ENCODE measurements at regions not wholly inside any gene's neighbourhood (a gene's known extent, or its start where the extent isn't known, plus 50 kb on each side); places are given as distances from the start of the nearest gene placed in this dataset.

GRCh38 chr10:10865913-10866312 is 151.8 kb upstream of the CELF2 start:
- Histone ChIP-seq H3K9me3 (ENCODE audit: control insufficient read depth in 2 of 2, insufficient read depth in 1 of 2, low read depth in 1 of 2, low read length in 1 of 2) (no peaks in the 10 kb centered on the region), H3K4me3 (ENCODE audit: low read depth in 1 of 3, low read length in 3 of 3) (no peak overlapping the region), H3K36me3 (ENCODE audit: control insufficient read depth in 3 of 3, insufficient read depth in 2 of 3, low read depth in 1 of 3, low read length in 3 of 3) (no peaks in the 10 kb centered on the region), H3K4me1 (ENCODE audit: control insufficient read depth in 3 of 3, insufficient read depth in 2 of 3, low read depth in 1 of 3, low read length in 2 of 3) (no peaks in the 10 kb centered on the region), H3K27ac (ENCODE audit: low read depth in 1 of 3, low read length in 2 of 3) (no peak overlapping the region), H3K27me3 (ENCODE audit: control insufficient read depth in 3 of 3, insufficient read depth in 3 of 3, low read length in 3 of 3) (no peaks in the 10 kb centered on the region)
- 79 to 86% (median 83%) methylated on average over 6 of the region's 6 CpGs for WGBS, 3 donors
- FAIRE-seq (no peak), DNase-seq (no peak)

GRCh38 chr10:10869592-10869991 is 148.1 kb upstream of the CELF2 start:
- Histone ChIP-seq H3K27me3 (ENCODE audit: control insufficient read depth in 3 of 3, insufficient read depth in 3 of 3, low read length in 3 of 3) (no peaks in the 10 kb centered on the region), H3K4me1 (ENCODE audit: control insufficient read depth in 3 of 3, insufficient read depth in 2 of 3, low read depth in 1 of 3, low read length in 2 of 3) (peaks cover 0 to 5% (median 0%) of the 10 kb centered on the region in 3 donors), H3K9me3 (ENCODE audit: control insufficient read depth in 2 of 2, insufficient read depth in 1 of 2, low read depth in 1 of 2, low read length in 1 of 2) (no peaks in the 10 kb centered on the region), H3K4me3 (ENCODE audit: low read depth in 1 of 3, low read length in 3 of 3) (no peak overlapping the region), H3K27ac (ENCODE audit: low read depth in 1 of 3, low read length in 2 of 3) (no peak overlapping the region), H3K36me3 (ENCODE audit: control insufficient read depth in 3 of 3, insufficient read depth in 2 of 3, low read depth in 1 of 3, low read length in 3 of 3) (no peaks in the 10 kb centered on the region)
- WGBS, 3 donors, result 43 to 79% (median 55%) methylated on average over 4 of the region's 4 CpGs
- no peak for DNase-seq
- no peak for FAIRE-seq

GRCh38 chr10:10870523-10871241 is 147.0 kb upstream of the CELF2 start:
- H3K4me3 ChIP-seq (ENCODE audit: low read depth in 1 of 3, low read length in 3 of 3), result no peak overlapping the region
- no peaks in the 10 kb centered on the region for H3K9me3 ChIP-seq (ENCODE audit: control insufficient read depth in 2 of 2, insufficient read depth in 1 of 2, low read depth in 1 of 2, low read length in 1 of 2)
- WGBS, 3 donors, result 81 to 89% (median 88%) methylated on average over 16 of the region's 16 CpGs
- no peaks in the 10 kb centered on the region for H3K27me3 ChIP-seq (ENCODE audit: control insufficient read depth in 3 of 3, insufficient read depth in 3 of 3, low read length in 3 of 3)
- DNase-seq, result no peak
- peaks cover 0 to 5% (median 0%) of the 10 kb centered on the region in 3 donors for H3K4me1 ChIP-seq (ENCODE audit: control insufficient read depth in 3 of 3, insufficient read depth in 2 of 3, low read depth in 1 of 3, low read length in 2 of 3)
- H3K27ac ChIP-seq (ENCODE audit: low read depth in 1 of 3, low read length in 2 of 3), result peak overlapping the region in 1 of 3 donors; percentile 8
- FAIRE-seq, result no peak
- no peaks in the 10 kb centered on the region for H3K36me3 ChIP-seq (ENCODE audit: control insufficient read depth in 3 of 3, insufficient read depth in 2 of 3, low read depth in 1 of 3, low read length in 3 of 3)

DNA sequence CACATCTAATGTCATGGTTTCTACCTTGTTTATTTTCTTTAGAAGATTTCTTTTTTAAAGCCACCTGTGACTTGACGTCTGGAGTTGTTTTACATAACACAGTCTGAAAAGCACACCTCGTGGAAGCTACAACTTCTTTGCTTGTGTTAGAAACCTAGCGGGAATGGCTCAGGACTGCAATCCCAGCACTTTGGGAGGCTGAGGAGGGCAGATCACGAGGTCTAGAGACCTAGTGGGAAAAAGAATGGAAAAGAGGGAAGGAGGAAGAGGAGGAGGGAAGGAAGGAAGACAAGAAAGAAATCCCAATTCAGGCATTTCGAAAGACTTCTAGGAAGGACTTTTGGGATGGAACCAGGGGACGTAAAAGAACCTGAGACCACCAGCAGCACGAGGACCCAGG is 146.3 kb upstream of the CELF2 start:
- WGBS, 3 donors, result 73 to 84% (median 83%) methylated on average over 7 of the region's 7 CpGs
- no peak for FAIRE-seq
- Histone ChIP-seq H3K27me3 (ENCODE audit: control insufficient read depth in 3 of 3, insufficient read depth in 3 of 3, low read length in 3 of 3) (no peaks in the 10 kb centered on the region), H3K36me3 (ENCODE audit: control insufficient read depth in 3 of 3, insufficient read depth in 2 of 3, low read depth in 1 of 3, low read length in 3 of 3) (no peaks in the 10 kb centered on the region), H3K4me3 (ENCODE audit: low read depth in 1 of 3, low read length in 3 of 3) (no peak overlapping the region), H3K4me1 (ENCODE audit: control insufficient read depth in 3 of 3, insufficient read depth in 2 of 3, low read depth in 1 of 3, low read length in 2 of 3) (peaks cover 0 to 5% (median 0%) of the 10 kb centered on the region in 3 donors), H3K27ac (ENCODE audit: low read depth in 1 of 3, low read length in 2 of 3) (peak overlapping the region in 1 of 3 donors; percentile 3), H3K9me3 (ENCODE audit: control insufficient read depth in 2 of 2, insufficient read depth in 1 of 2, low read depth in 1 of 2, low read length in 1 of 2) (no peaks in the 10 kb centered on the region)
- no peak for DNase-seq

GRCh38 chr10:10872035-10872673 is 145.5 kb upstream of the CELF2 start:
- H3K9me3 ChIP-seq (ENCODE audit: control insufficient read depth in 2 of 2, insufficient read depth in 1 of 2, low read depth in 1 of 2, low read length in 1 of 2), result no peaks in the 10 kb centered on the region
- WGBS, 3 donors, result 15 to 23% (median 22%) methylated on average over 6 of the region's 6 CpGs
- no peaks in the 10 kb centered on the region for H3K36me3 ChIP-seq (ENCODE audit: control insufficient read depth in 3 of 3, insufficient read depth in 2 of 3, low read depth in 1 of 3, low read length in 3 of 3)
- no peak for FAIRE-seq
- H3K27me3 ChIP-seq (ENCODE audit: control insufficient read depth in 3 of 3, insufficient read depth in 3 of 3, low read length in 3 of 3), result no peaks in the 10 kb centered on the region
- peak overlapping the region in 1 of 3 donors; percentile 58 for H3K27ac ChIP-seq (ENCODE audit: low read depth in 1 of 3, low read length in 2 of 3)
- H3K4me3 ChIP-seq (ENCODE audit: low read depth in 1 of 3, low read length in 3 of 3), result no peak overlapping the region
- peak; percentile 16 to 20 for DNase-seq
- peaks cover 0 to 5% (median 0%) of the 10 kb centered on the region in 3 donors for H3K4me1 ChIP-seq (ENCODE audit: control insufficient read depth in 3 of 3, insufficient read depth in 2 of 3, low read depth in 1 of 3, low read length in 2 of 3)

- H3K9me3 ChIP-seq (ENCODE audit: control insufficient read depth in 2 of 2, insufficient read depth in 1 of 2, low read depth in 1 of 2, low read length in 1 of 2), result no peaks in the 10 kb centered on the region
- no peak for FAIRE-seq
Observed at GRCh38 chr10:10872764-10873163, 144.9 kb upstream of the CELF2 start.

DNA sequence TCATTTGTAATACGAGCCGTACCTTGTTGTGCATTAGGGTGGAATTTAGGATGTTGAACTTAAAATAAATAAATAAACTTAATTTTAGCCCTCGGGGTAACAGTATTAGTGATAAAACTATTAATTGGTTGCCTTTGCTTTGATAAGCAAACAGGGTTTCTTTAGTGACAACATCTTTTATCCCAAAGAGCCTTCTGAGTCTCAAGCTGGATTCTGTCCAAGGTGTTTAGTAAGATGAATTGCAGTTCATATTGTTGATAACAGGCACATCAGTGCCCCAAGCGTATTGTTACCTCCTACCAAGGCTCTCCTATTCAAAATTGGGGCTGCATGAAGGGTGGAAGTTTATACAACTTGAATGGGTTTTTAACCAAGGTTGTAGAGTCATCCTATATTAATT is 144.4 kb upstream of the CELF2 start:
- Histone ChIP-seq H3K4me3 (ENCODE audit: low read depth in 1 of 3, low read length in 3 of 3) (no peak overlapping the region), H3K36me3 (ENCODE audit: control insufficient read depth in 3 of 3, insufficient read depth in 2 of 3, low read depth in 1 of 3, low read length in 3 of 3) (no peaks in the 10 kb centered on the region), H3K27me3 (ENCODE audit: control insufficient read depth in 3 of 3, insufficient read depth in 3 of 3, low read length in 3 of 3) (no peaks in the 10 kb centered on the region), H3K4me1 (ENCODE audit: control insufficient read depth in 3 of 3, insufficient read depth in 2 of 3, low read depth in 1 of 3, low read length in 2 of 3) (peaks cover 0 to 5% (median 0%) of the 10 kb centered on the region in 3 donors), H3K9me3 (ENCODE audit: control insufficient read depth in 2 of 2, insufficient read depth in 1 of 2, low read depth in 1 of 2, low read length in 1 of 2) (no peaks in the 10 kb centered on the region), H3K27ac (ENCODE audit: low read depth in 1 of 3, low read length in 2 of 3) (no peak overlapping the region)
- no peak for FAIRE-seq
- WGBS, 3 donors, result 29 to 68% (median 58%) methylated on average over 4 of the region's 4 CpGs
- DNase-seq, result no peak

More at GRCh38 chr10:10872764-10873163, 144.9 kb upstream of the CELF2 start:
- 19 to 39% (median 37%) methylated on average over 2 of the region's 2 CpGs for WGBS, 3 donors
- DNase-seq, result no peak
- H3K4me3 ChIP-seq (ENCODE audit: low read depth in 1 of 3, low read length in 3 of 3), result no peak overlapping the region
- no peaks in the 10 kb centered on the region for H3K36me3 ChIP-seq (ENCODE audit: control insufficient read depth in 3 of 3, insufficient read depth in 2 of 3, low read depth in 1 of 3, low read length in 3 of 3)
- peaks cover 0 to 5% (median 0%) of the 10 kb centered on the region in 3 donors for H3K4me1 ChIP-seq (ENCODE audit: control insufficient read depth in 3 of 3, insufficient read depth in 2 of 3, low read depth in 1 of 3, low read length in 2 of 3)
- H3K27me3 ChIP-seq (ENCODE audit: control insufficient read depth in 3 of 3, insufficient read depth in 3 of 3, low read length in 3 of 3), result no peaks in the 10 kb centered on the region
- peak overlapping the region in 1 of 3 donors; percentile 70 for H3K27ac ChIP-seq (ENCODE audit: low read depth in 1 of 3, low read length in 2 of 3)

DNA sequence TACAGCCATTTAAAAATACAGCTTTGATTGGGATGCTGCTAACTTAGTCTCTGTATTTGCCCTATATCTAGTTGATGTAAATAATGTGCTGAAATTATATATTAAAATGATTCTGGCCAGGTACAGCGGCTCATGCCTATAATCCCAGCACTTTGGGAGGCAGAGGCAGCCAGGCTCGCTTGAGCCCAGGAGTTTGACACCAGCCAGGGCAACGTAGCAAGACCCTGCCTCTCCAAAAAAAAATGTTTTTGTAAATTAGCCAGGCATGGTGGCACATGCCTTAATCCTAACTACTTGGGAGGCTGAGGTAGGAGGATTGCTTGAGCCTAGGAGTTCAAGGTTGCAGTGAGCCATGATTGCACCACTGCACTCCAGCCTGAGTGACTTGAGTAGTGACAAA is 143.8 kb upstream of the CELF2 start:
- peaks cover 0 to 5% (median 0%) of the 10 kb centered on the region in 3 donors for H3K4me1 ChIP-seq (ENCODE audit: control insufficient read depth in 3 of 3, insufficient read depth in 2 of 3, low read depth in 1 of 3, low read length in 2 of 3)
- peak overlapping the region in 1 of 3 donors; percentile 33 for H3K27ac ChIP-seq (ENCODE audit: low read depth in 1 of 3, low read length in 2 of 3)
- DNase-seq, result no peak
- no peaks in the 10 kb centered on the region for H3K27me3 ChIP-seq (ENCODE audit: control insufficient read depth in 3 of 3, insufficient read depth in 3 of 3, low read length in 3 of 3)
- no peak overlapping the region for H3K4me3 ChIP-seq (ENCODE audit: low read depth in 1 of 3, low read length in 3 of 3)
- 81 to 90% (median 86%) methylated on average over 3 of the region's 3 CpGs for WGBS, 3 donors
- no peak for FAIRE-seq
- no peaks in the 10 kb centered on the region for H3K9me3 ChIP-seq (ENCODE audit: control insufficient read depth in 2 of 2, insufficient read depth in 1 of 2, low read depth in 1 of 2, low read length in 1 of 2)
- H3K36me3 ChIP-seq (ENCODE audit: control insufficient read depth in 3 of 3, insufficient read depth in 2 of 3, low read depth in 1 of 3, low read length in 3 of 3), result no peaks in the 10 kb centered on the region

Data from small intestine (tissue), 7 donors.